ENCODE measurements at regions not wholly inside any gene's neighbourhood (a gene's known extent, or its start where the extent isn't known, plus 50 kb on each side); places are given as distances from the start of the nearest gene placed in this dataset.

DNA sequence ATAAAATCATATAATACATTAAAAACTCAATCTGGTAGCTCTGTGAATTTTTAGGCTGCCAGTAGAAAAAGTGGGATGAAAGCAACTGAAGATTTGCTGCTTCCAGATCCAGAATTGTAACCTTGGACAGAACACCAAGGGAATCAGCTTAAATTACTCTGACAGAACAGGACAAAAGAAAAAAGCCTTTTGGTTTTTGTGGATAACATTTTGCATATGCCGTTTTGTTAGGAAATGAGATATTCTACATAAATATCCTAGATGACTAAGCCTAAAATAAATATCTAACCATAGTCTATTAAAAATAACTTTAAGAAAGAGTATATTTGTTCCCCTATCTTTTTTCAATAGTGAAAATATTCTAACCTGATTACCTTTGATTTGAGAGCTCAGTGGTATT lies 148.7 kb upstream of the DOCK10 start:
- no peak overlapping the region for H2BK12ac ChIP-seq (ENCODE audit: insufficient read length, low read depth, low read length)
- H3K27me3 ChIP-seq (ENCODE audit: insufficient read depth, low read length): no peaks in the 10 kb centered on the region
- H4K8ac ChIP-seq (replicated peaks; ENCODE audit: insufficient read length, low read depth, low read length): no peak overlapping the region

More for the DNA sequence above, 148.7 kb upstream of the DOCK10 start:
- WGBS (ENCODE audit: extremely low coverage, insufficient read length, low lambda C conversion rate): no CpG with 5 or more reads among the region's 1 CpG
- Histone ChIP-seq H4K20me1 (ENCODE audit: control insufficient read depth, insufficient read depth, insufficient read length) (no peaks in the 10 kb centered on the region), H4K5ac (ENCODE audit: insufficient read length, low read depth, low read length) (no peak overlapping the region), H3K79me1 (ENCODE audit: insufficient read depth, low read depth, low read length, poor library complexity, severe bottlenecking) (no peaks in the 10 kb centered on the region), H4K91ac (ENCODE audit: insufficient read length, low read depth, low read length) (no peak overlapping the region), H3K9ac (ENCODE audit: extremely low read depth, insufficient read length, low read length) (no peak overlapping the region), H3K79me2 (ENCODE audit: insufficient read depth, low read length) (no peaks in the 10 kb centered on the region), H3K56ac (ENCODE audit: insufficient read length, low read depth, low read length) (no peak overlapping the region), H2AFZ (ENCODE audit: low read length) (no peak overlapping the region), H2BK20ac (ENCODE audit: low read depth, low read length, poor library complexity, severe bottlenecking) (no peak overlapping the region), H2BK120ac (ENCODE audit: low read depth, low read length, poor library complexity, severe bottlenecking) (no peak overlapping the region), H3T11ph (ENCODE audit: low read length) (no peak overlapping the region), H3K4me2 (ENCODE audit: insufficient read depth, insufficient read length, low read length) (no peak overlapping the region), H3K27ac (ENCODE audit: insufficient read length, low read depth, low read length) (no peak overlapping the region), H2BK15ac (ENCODE audit: low read depth, low read length) (no peak overlapping the region), H3K14ac (ENCODE audit: insufficient read depth, low read length) (no peak overlapping the region), H2AK5ac (ENCODE audit: insufficient read length, low read length) (no peak overlapping the region), H3K23me2 (ENCODE audit: insufficient read length, low read depth, low read length, poor library complexity, severe bottlenecking) (no peaks in the 10 kb centered on the region), H3K4me1 (ENCODE audit: insufficient read depth, low read length) (no peaks in the 10 kb centered on the region), H2BK5ac (ENCODE audit: insufficient read length, low read length) (no peak overlapping the region), H3K4ac (ENCODE audit: low read depth, low read length) (no peak overlapping the region), H3K9me3 (ENCODE audit: control insufficient read depth, low read depth, low read length) (no peaks in the 10 kb centered on the region), H3K23ac (ENCODE audit: insufficient read length, low read depth, low read length) (no peak overlapping the region), H3K18ac (ENCODE audit: insufficient read length, low read depth, low read length) (no peak overlapping the region)
- no peak for DNase-seq
- no peaks in the 10 kb centered on the region for H3K4me1 Mint-ChIP-seq
- no peaks in the 10 kb centered on the region for H3K9me3 Mint-ChIP-seq
- no peaks in the 10 kb centered on the region for H3K36me3 Mint-ChIP-seq (ENCODE audit: insufficient read depth in 1 of 3, low read depth in 3 of 3)
- no peak overlapping the region for H3K4me3 Mint-ChIP-seq
- H3K27ac Mint-ChIP-seq: no peak overlapping the region
- TF ChIP-seq, protein P1, sequence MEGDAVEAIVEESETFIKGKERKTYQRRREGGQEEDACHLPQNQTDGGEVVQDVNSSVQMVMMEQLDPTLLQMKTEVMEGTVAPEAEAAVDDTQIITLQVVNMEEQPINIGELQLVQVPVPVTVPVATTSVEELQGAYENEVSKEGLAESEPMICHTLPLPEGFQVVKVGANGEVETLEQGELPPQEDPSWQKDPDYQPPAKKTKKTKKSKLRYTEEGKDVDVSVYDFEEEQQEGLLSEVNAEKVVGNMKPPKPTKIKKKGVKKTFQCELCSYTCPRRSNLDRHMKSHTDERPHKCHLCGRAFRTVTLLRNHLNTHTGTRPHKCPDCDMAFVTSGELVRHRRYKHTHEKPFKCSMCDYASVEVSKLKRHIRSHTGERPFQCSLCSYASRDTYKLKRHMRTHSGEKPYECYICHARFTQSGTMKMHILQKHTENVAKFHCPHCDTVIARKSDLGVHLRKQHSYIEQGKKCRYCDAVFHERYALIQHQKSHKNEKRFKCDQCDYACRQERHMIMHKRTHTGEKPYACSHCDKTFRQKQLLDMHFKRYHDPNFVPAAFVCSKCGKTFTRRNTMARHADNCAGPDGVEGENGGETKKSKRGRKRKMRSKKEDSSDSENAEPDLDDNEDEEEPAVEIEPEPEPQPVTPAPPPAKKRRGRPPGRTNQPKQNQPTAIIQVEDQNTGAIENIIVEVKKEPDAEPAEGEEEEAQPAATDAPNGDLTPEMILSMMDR (conservative IDR thresholded peaks at IDR 0.05): no peak
- H3K27me3 Mint-ChIP-seq (ENCODE audit: low read depth): no peaks in the 10 kb centered on the region
